ENCODE measurements at regions not wholly inside any gene's neighbourhood (a gene's known extent, or its start where the extent isn't known, plus 50 kb on each side); places are given as distances from the start of the nearest gene placed in this dataset.

DNA sequence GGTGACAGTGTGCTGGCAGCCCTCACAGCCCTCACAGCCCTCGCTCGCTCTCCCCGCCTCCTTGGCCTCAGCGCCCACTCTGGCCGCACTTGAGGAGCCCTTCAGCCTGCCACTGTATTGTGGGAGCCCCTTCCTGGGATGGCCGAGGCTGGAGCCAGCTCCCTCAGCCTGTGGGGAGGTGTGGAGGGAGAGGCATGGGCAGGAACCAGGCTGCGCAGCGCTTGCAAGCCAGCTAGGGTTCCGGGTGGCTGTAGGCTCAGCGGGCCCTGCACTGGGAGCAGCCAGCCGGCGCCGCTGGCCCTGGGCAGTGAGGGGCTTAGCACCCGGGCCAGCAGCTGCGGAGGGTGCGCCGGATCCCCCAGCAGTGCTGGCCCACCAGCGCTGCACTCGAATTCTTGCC lies 177.0 kb downstream of the MSX2 start:
- no peak for DNase-seq
- no TSS peak for BruUV-seq (replicated peaks)
- intact Hi-C loops (cut with micrococcal nuclease) = no loop called here
- no peak overlapping the region for H2AK9ac ChIP-seq (replicated peaks; ENCODE audit: low read depth, low read length, poor library complexity)
- no peaks in the 10 kb centered on the region for H3K9me1 ChIP-seq (ENCODE audit: insufficient read depth, low read length)
- H2BK20ac ChIP-seq (ENCODE audit: low read depth, low read length) = no peak overlapping the region
- no peak overlapping the region for H2BK15ac ChIP-seq (ENCODE audit: low read depth, low read length)
- dilution Hi-C loops (cut with HindIII; ENCODE audit: low sequenced_read_pairs, unreplicated experiment) = no loop called here
- WGBS, 2 experiments (ENCODE audit: extremely low coverage in 2 of 2, insufficient read length in 1 of 2) = no CpG with 5 or more reads among the region's 19 CpGs
- H4K8ac ChIP-seq (ENCODE audit: low read depth in 2 of 2, low read length in 2 of 2) = no peak overlapping the region
- no peak overlapping the region for H3K27ac ChIP-seq (ENCODE audit: insufficient read depth, low read length)
- H3K14ac ChIP-seq (replicated peaks; ENCODE audit: low read depth, low read length) = no peak overlapping the region
- H3K18ac ChIP-seq (ENCODE audit: low read depth, low read length) = no peak overlapping the region
- H4K5ac ChIP-seq (ENCODE audit: low read depth, low read length) = no peak overlapping the region
- no peak overlapping the region for H3K9ac ChIP-seq (ENCODE audit: low read depth, low read length)
- H2AFZ ChIP-seq (replicated peaks; ENCODE audit: low read length, poor library complexity) = no peak overlapping the region
- H2AK5ac ChIP-seq (ENCODE audit: low read depth, low read length) = no peak overlapping the region
- no peak for TF ChIP-seq MXI1 (IDR thresholded peaks at IDR 0.05; ENCODE audit: borderline replicate concordance, low read depth, low read length)
- TF ChIP-seq, protein P1, sequence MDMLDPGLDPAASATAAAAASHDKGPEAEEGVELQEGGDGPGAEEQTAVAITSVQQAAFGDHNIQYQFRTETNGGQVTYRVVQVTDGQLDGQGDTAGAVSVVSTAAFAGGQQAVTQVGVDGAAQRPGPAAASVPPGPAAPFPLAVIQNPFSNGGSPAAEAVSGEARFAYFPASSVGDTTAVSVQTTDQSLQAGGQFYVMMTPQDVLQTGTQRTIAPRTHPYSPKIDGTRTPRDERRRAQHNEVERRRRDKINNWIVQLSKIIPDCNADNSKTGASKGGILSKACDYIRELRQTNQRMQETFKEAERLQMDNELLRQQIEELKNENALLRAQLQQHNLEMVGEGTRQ (IDR thresholded peaks at IDR 0.05; ENCODE audit: low read depth, low read length) = no peak
- TF ChIP-seq, protein P2, sequence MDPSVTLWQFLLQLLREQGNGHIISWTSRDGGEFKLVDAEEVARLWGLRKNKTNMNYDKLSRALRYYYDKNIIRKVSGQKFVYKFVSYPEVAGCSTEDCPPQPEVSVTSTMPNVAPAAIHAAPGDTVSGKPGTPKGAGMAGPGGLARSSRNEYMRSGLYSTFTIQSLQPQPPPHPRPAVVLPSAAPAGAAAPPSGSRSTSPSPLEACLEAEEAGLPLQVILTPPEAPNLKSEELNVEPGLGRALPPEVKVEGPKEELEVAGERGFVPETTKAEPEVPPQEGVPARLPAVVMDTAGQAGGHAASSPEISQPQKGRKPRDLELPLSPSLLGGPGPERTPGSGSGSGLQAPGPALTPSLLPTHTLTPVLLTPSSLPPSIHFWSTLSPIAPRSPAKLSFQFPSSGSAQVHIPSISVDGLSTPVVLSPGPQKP (IDR thresholded peaks at IDR 0.05; ENCODE audit: borderline replicate concordance, low read depth, low read length) = no peak
- TF ChIP-seq, protein P3, sequence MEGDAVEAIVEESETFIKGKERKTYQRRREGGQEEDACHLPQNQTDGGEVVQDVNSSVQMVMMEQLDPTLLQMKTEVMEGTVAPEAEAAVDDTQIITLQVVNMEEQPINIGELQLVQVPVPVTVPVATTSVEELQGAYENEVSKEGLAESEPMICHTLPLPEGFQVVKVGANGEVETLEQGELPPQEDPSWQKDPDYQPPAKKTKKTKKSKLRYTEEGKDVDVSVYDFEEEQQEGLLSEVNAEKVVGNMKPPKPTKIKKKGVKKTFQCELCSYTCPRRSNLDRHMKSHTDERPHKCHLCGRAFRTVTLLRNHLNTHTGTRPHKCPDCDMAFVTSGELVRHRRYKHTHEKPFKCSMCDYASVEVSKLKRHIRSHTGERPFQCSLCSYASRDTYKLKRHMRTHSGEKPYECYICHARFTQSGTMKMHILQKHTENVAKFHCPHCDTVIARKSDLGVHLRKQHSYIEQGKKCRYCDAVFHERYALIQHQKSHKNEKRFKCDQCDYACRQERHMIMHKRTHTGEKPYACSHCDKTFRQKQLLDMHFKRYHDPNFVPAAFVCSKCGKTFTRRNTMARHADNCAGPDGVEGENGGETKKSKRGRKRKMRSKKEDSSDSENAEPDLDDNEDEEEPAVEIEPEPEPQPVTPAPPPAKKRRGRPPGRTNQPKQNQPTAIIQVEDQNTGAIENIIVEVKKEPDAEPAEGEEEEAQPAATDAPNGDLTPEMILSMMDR (conservative IDR thresholded peaks at IDR 0.05; ENCODE audit: low read depth, low read length) = no peak
- TF ChIP-seq RCOR1 (IDR thresholded peaks at IDR 0.05; ENCODE audit: insufficient replicate concordance, low read length) = no peak
- no peak for TF ChIP-seq CEBPB (IDR thresholded peaks at IDR 0.05; ENCODE audit: low read depth, low read length)
- no peak for TF ChIP-seq RFX5 (IDR thresholded peaks at IDR 0.05; ENCODE audit: low read depth, low read length)
- TF ChIP-seq MAFK (IDR thresholded peaks at IDR 0.05; ENCODE audit: low read depth, low read length) = no peak
- no peak for TF ChIP-seq CHD1 (IDR thresholded peaks at IDR 0.05; ENCODE audit: low read depth, low read length)
- TF ChIP-seq POLR2A (IDR thresholded peaks at IDR 0.05; ENCODE audit: low read depth, low read length) = no peak
- TF ChIP-seq FOS (IDR thresholded peaks at IDR 0.05; ENCODE audit: low read depth, low read length) = no peak
- no peak for TF ChIP-seq NFE2L2 (IDR thresholded peaks at IDR 0.05; ENCODE audit: low read depth, low read length)
- TF ChIP-seq RAD21 (IDR thresholded peaks at IDR 0.05; ENCODE audit: low read length) = no peak
- no peak overlapping the region for H3K4me2 ChIP-seq (ENCODE audit: low read depth, low read length)
- no peak overlapping the region for H2BK5ac ChIP-seq (ENCODE audit: low read depth, low read length, poor library complexity, severe bottlenecking)
- H3K56ac ChIP-seq (ENCODE audit: extremely low read depth, insufficient read depth, low read length) = no peak overlapping the region
- no peaks in the 10 kb centered on the region for H3K79me1 ChIP-seq (ENCODE audit: low read depth in 1 of 2, low read length in 2 of 2)
- H2BK120ac ChIP-seq (ENCODE audit: low read depth, low read length) = no peak overlapping the region
- in situ Hi-C loops (cut with MboI; ENCODE audit: low sequenced_read_pairs) = no loop called here
- no peak overlapping the region for H4K91ac ChIP-seq (ENCODE audit: insufficient read depth, low read depth, low read length)
- H3K23ac ChIP-seq (ENCODE audit: low read depth, low read length) = no peak overlapping the region
- H3K9me3 ChIP-seq (ENCODE audit: control insufficient read depth, insufficient read depth, low read length) = peaks cover 5% of the 10 kb centered on the region; the same call in 1 of the 2 replicates
- no peak overlapping the region for H3K4me3 ChIP-seq (ENCODE audit: insufficient read depth, low read depth, low read length)
- ATAC-seq (ENCODE audit: low read depth) = no peak
- CTCF ChIA-PET = no interaction called here
- POLR2A ChIA-PET (ENCODE audit: unreplicated experiment) = no interaction called here
- H3K27me3 ChIP-seq (ENCODE audit: control insufficient read depth, insufficient read depth, low read length) = no peaks in the 10 kb centered on the region
- no peaks in the 10 kb centered on the region for H3K36me3 ChIP-seq (ENCODE audit: control insufficient read depth, insufficient read depth, low read length)
- H3K4ac ChIP-seq (ENCODE audit: low read depth, low read length) = no peak overlapping the region
- H3K4me1 ChIP-seq (ENCODE audit: control insufficient read depth, insufficient read depth, low read length) = no peaks in the 10 kb centered on the region
- H4K20me1 ChIP-seq (ENCODE audit: insufficient read depth, low read length) = no peaks in the 10 kb centered on the region
